ENCODE measurements at regions not wholly inside any gene's neighbourhood (a gene's known extent, or its start where the extent isn't known, plus 50 kb on each side); places are given as distances from the start of the nearest gene placed in this dataset.

DNA sequence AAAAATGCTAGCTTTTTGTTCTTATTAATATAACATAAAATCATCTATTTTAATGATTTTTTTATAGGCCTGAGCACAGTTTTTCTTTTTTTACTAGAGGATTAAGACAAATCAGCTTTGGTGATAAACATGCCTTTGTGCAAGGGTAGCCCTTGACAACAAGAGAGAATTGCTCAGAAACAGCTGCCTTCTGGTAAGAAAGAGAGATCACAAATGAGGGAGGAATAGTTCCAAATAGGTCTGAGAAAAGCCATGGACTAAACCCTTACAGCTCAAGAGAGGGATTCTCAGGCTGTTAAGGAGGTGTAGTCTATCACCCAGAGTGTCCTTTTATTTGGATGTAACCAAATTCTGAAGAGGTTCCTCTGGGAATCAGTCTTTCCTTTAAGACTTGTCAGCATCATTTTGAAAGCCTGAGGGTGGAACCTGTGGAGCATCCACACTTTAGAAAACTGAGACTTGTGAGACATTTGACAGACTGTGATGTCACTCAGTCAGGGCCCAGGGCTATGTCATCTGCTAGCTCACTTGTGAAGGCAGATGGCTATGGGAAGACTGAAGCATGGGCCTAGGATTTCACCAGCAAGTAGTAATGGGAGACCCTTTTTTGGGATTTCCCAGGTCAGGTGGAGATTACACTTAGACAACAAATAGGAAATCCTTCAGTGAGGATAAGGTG lies 102.9 kb upstream of the KCNAB1 start:
- no peak for TF ChIP-seq POLR2A (IDR thresholded peaks at IDR 0.05; ENCODE audit: low read length)
- no peak for TF ChIP-seq GATA1 (IDR thresholded peaks at IDR 0.05; ENCODE audit: low read depth, low read length)
